ENCODE measurements at regions not wholly inside any gene's neighbourhood (a gene's known extent, or its start where the extent isn't known, plus 50 kb on each side); places are given as distances from the start of the nearest gene placed in this dataset.

DNA sequence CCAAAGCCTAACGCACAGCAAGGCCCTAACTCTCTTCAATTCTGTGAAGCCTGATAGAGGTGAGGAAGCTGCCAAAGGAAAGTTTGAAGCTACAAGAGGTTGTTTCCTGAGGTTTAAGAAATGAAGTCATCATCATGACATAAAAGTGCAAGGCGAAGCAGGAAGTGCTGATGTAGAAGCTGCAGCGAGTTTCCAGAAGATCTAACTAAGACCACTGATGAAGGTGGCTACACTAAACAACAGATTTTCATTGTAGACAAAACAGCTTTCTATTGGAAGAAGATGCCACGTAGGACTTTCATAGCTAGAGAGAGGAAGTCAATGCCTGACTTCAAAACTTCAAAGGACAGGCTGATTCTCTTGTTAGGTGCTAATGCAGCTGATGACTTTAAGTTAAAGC lies 385.6 kb upstream of the OR4E1 start:
- TF ChIP-seq CTCF (IDR thresholded peaks at IDR 0.05) (no peak), POLR2AphosphoS5 (IDR thresholded peaks at IDR 0.05; ENCODE audit: low read depth, low read length) (no peak), TCF7L2 (IDR thresholded peaks at IDR 0.05; ENCODE audit: low read depth, low read length) (no peak)
